ENCODE measurements at regions not wholly inside any gene's neighbourhood (a gene's known extent, or its start where the extent isn't known, plus 50 kb on each side); places are given as distances from the start of the nearest gene placed in this dataset.

GRCh38 chr16:66269617-66270332 lies 96.7 kb upstream of the CDH5 start:
- Histone ChIP-seq H3K27ac (no peak overlapping the region), H3K4me1 (replicated peaks in 1 of 2) (peaks cover 6 to 16% of the 10 kb centered on the region in 2 donors), H3K4me3 (peak overlapping the region in 1 of 5 donors; percentile 23)
- ATAC-seq (replicated peaks in 6 of 8): peak in 1 of 8 experiments; percentile 55
- in situ Hi-C loops (cut with MboI; ENCODE audit: low pct_unique_long_range_greater_than_20kb in 2 of 9, low sequenced_read_pairs in 9 of 9, unreplicated experiment in 9 of 9): no loop called here
- WGBS, 10 experiments: 0 to 100% (median 81%) methylated on average over 1 to 5 of the region's 14 CpGs; no CpG with 5 or more reads in 3 of the 10 experiments

GRCh38 chr16:66267292-66268014 lies 99.0 kb upstream of the CDH5 start:
- no peak for ATAC-seq (replicated peaks in 6 of 8)
- H3K4me1 ChIP-seq (replicated peaks in 1 of 2): peaks cover 0 to 10% of the 10 kb centered on the region in 2 donors
- H3K27ac ChIP-seq: no peak overlapping the region
- in situ Hi-C loops (cut with MboI; ENCODE audit: low pct_unique_long_range_greater_than_20kb in 2 of 9, low sequenced_read_pairs in 9 of 9, unreplicated experiment in 9 of 9): no loop called here
- WGBS, 10 experiments: 60 to 100% (median 82%) methylated on average over 1 to 4 of the region's 10 CpGs; no CpG with 5 or more reads in 1 of the 10 experiments
- no peak overlapping the region for H3K4me3 ChIP-seq

DNA sequence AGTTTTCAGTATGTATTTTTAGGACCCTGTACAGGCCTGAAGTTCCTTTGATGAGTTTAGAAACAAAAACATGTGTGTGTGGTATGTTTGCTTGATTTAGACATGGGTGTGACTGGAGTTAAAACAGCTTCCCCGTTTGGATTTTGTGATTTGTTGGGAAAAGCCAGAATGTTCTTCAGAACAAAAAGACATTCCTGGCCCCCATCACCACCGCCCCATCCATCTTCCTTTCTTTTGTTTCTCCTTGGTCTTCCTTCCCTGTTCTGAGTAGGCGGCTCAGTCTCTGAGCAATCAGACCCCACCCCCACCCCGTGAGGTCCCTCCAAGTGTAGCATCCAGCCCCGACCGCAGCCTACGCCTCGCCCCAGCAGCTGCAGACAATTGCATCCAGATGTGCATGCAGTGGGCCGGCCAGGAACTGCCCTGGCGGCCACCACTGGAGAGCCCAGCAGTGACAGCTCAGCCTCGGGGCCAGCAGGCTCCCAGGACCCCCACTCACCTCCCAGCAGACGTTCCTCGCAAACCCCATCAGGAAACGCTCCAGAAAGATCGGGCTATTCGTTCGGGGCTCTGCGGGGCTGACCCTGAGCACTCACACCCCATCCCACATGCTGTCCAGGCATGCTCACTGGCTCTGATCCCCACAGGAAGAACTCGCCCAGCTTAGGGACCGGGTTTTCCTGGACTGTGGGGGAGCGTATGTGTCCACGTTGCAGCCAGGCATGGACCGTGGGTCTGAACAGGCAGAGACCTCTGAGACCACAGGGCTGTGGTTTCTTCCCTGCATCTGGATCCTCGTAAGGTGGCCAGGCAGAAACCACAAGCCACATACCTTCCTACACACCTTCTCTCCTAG lies 99.8 kb upstream of the CDH5 start:
- no peak overlapping the region for H3K27ac ChIP-seq
- H3K4me3 ChIP-seq: no peak overlapping the region
- in situ Hi-C loops (cut with MboI; ENCODE audit: low pct_unique_long_range_greater_than_20kb in 2 of 9, low sequenced_read_pairs in 9 of 9, unreplicated experiment in 9 of 9): no loop called here
- ATAC-seq (replicated peaks in 6 of 8): peak; percentile 15 to 75 (median 46)
- peaks cover 0 to 10% of the 10 kb centered on the region in 2 donors for H3K4me1 ChIP-seq (replicated peaks in 1 of 2)
- WGBS, 10 experiments: 0 to 60% (median 0%) methylated on average over 1 to 6 of the region's 24 CpGs; no CpG with 5 or more reads in 3 of the 10 experiments

- WGBS, 10 experiments: 60 to 95% (median 80%) methylated on average over 1 to 8 of the region's 13 CpGs; no CpG with 5 or more reads in 1 of the 10 experiments
- ATAC-seq (replicated peaks in 6 of 8): no peak
- Histone ChIP-seq H3K27ac (no peak overlapping the region), H3K4me1 (replicated peaks in 1 of 2) (peaks cover 4 to 10% of the 10 kb centered on the region in 2 donors), H3K4me3 (no peak overlapping the region)
- in situ Hi-C loops (cut with MboI; ENCODE audit: low pct_unique_long_range_greater_than_20kb in 2 of 9, low sequenced_read_pairs in 9 of 9, unreplicated experiment in 9 of 9): no loop called here
Observed at GRCh38 chr16:66265556-66266141, 100.8 kb upstream of the CDH5 start.

DNA sequence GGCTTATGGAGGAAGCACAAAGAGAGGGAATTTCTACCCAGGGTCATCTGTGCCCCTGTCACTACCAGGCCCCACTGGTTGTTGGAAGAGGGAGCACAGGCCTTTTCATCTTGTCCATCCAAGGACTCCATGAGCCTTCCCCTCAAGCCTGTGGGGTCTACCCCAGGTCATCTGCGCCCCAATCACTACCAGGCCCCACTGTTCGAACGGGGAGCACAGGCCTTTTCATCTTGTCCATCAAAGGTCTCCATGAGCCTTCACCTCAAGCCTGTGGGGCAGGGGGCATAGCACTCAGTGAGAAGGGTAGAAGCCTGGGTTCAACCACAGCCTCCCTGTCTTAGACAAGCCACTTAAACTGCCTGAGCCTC lies 101.5 kb upstream of the CDH5 start:
- 40 to 83% methylated on average over 1 to 3 of the region's 3 CpGs; no CpG with 5 or more reads in 8 of the 10 experiments for WGBS, 10 experiments
- in situ Hi-C loops (cut with MboI; ENCODE audit: low pct_unique_long_range_greater_than_20kb in 2 of 9, low sequenced_read_pairs in 9 of 9, unreplicated experiment in 9 of 9): no loop called here
- no peak overlapping the region for H3K4me3 ChIP-seq
- ATAC-seq (replicated peaks in 6 of 8): no peak
- peaks cover 5 to 10% of the 10 kb centered on the region in 2 donors for H3K4me1 ChIP-seq (replicated peaks in 1 of 2)
- H3K27ac ChIP-seq: no peak overlapping the region

- in situ Hi-C loops (cut with MboI; ENCODE audit: low pct_unique_long_range_greater_than_20kb in 2 of 9, low sequenced_read_pairs in 9 of 9, unreplicated experiment in 9 of 9): no loop called here
- H3K4me1 ChIP-seq (replicated peaks in 1 of 2): peaks cover 5 to 10% of the 10 kb centered on the region in 2 donors
- H3K27ac ChIP-seq: no peak overlapping the region
- WGBS, 10 experiments: 20 to 100% (median 60%) methylated on average over 1 to 4 of the region's 17 CpGs; no CpG with 5 or more reads in 4 of the 10 experiments
- no peak overlapping the region for H3K4me3 ChIP-seq
- no peak for ATAC-seq (replicated peaks in 6 of 8)
Observed at GRCh38 chr16:66264311-66265047, 102.0 kb upstream of the CDH5 start.

DNA sequence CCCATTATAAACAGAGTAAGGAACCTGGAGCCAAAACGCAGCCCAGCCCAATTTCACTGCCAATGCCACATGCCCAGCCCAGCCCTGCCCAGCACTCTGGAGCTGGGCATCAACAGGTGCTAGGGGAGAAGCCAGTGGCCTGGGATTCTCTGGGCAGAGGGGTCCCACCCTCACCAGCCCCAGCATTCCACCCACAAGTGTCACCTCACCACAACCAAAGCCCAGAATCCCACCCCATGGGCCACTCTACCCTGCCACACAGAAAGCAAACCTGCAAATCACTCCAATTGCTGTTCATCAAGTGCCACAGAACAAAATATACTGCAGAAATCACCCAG lies 102.5 kb upstream of the CDH5 start:
- 80% methylated on average over 1 of the region's 1 CpG; no CpG with 5 or more reads in 9 of the 10 experiments for WGBS, 10 experiments
- Histone ChIP-seq H3K27ac (no peak overlapping the region), H3K4me1 (replicated peaks in 1 of 2) (peaks cover 5 to 10% of the 10 kb centered on the region in 2 donors), H3K4me3 (no peak overlapping the region)
- ATAC-seq (replicated peaks in 6 of 8): no peak
- in situ Hi-C loops (cut with MboI; ENCODE audit: low pct_unique_long_range_greater_than_20kb in 2 of 9, low sequenced_read_pairs in 9 of 9, unreplicated experiment in 9 of 9): no loop called here

DNA sequence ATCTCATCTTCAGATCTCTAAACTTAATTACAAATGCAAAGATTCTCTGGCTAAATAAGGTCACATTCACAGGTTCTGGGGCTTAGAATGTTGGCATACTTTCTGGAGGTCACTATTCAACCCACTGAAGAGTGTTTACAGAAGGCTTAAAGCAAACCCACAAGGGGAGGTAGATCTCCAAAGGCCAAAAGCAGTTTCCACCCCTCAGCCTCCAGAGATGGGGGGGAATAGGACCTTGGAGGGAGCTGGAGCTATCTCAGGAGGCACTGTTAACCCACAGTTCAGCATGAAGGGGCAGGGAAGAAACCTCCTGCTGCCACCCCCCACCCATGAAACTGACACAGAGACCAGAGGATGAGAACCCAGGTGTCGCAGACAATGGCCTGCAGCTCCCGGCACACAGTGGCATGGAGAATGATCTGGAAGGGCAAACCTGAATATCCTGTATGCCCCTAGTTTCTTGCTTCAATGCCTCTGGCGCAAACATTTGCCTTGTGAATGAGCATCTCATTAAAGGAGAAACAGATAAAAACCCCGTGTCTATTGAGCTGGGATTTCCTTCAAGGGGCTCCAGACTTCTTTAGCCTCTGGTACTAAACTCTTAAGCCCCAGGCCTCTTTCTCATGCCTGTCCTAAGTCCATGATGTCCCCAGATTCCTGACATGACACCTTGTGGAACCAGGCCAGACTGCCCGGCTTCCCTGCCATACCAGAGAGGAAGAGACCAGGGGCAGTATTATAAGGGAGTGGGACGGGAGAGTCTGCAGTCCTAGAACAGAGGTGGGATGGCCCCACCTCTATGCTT lies 103.1 kb upstream of the CDH5 start:
- H3K27ac ChIP-seq: no peak overlapping the region
- no peak for ATAC-seq (replicated peaks in 6 of 8)
- peaks cover 5 to 10% of the 10 kb centered on the region in 2 donors for H3K4me1 ChIP-seq (replicated peaks in 1 of 2)
- in situ Hi-C loops (cut with MboI; ENCODE audit: low pct_unique_long_range_greater_than_20kb in 2 of 9, low sequenced_read_pairs in 9 of 9, unreplicated experiment in 9 of 9): no loop called here
- WGBS, 10 experiments: 86 to 100% (median 94%) methylated on average over 1 to 5 of the region's 6 CpGs; no CpG with 5 or more reads in 4 of the 10 experiments
- H3K4me3 ChIP-seq: no peak overlapping the region

DNA sequence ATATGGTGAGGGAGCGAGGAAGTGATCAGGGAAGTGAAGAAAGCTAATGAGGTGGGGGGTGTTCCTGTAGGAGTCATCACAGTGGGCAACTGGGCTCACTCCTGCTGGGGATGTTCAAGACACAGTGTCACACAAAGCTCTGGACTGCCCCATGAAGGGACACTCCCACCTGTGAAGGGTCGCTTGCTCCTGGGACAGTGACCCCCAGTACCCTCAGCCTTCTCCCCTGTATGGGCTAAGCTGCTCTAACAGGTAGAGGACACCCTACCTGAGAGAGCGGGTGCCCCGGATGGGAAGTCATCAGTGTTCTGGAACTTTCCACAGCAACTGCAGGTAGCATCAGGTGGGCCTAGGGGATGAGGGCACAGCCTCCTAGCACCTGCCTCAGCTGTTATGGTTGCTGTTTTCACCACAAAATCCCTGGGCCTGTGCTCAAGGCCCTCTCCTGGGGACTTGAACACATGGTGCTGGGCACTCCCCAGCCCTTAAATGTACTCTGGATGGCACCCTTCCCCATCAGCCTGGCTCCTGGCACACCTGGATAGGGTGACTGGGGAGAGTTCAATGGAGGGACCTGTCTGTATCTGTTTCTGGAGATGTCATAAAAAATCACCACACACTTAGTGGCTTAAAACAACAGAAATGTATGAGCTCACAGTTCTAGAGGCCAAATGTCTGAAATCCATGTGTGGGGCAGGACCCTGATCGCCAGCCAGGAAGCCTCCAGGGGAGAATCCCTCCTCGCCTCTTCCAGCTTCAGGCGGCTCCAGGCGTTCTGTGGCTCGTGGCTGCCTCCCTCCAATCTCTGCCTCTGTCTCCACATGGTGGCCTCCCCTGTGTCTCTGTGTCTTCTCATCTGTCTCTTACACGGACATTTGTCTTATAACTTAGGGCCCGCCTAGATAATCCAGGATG lies 104.0 kb upstream of the CDH5 start:
- in situ Hi-C loops (cut with MboI; ENCODE audit: low pct_unique_long_range_greater_than_20kb in 2 of 9, low sequenced_read_pairs in 9 of 9, unreplicated experiment in 9 of 9): no loop called here
- no peak overlapping the region for H3K4me3 ChIP-seq
- peak in 4 of 8 experiments; percentile 14 to 75 (median 66) for ATAC-seq (replicated peaks in 6 of 8)
- H3K27ac ChIP-seq: no peak overlapping the region
- peaks cover 5 to 10% of the 10 kb centered on the region in 2 donors for H3K4me1 ChIP-seq (replicated peaks in 1 of 2)
- WGBS, 10 experiments: 0 to 100% (median 53%) methylated on average over 1 to 8 of the region's 11 CpGs; no CpG with 5 or more reads in 2 of the 10 experiments

DNA sequence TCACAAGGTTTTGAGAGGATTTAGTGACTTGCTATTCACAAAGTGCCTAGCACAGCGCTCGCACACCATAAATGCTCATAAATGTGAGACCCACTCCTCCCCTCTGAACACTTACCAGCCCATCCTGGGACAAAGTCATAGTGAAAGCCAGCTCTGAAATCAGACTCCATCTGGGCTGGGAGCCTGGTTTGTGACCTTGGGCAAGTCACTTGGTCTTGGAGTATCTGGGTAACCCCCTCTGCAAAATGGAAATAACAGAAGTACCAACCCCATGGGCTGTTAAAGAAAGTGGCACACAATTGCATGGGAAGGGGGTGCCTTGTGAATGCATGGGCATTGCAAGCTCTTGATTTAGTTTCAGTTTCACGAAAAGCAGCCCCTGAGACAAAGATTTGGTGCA lies 104.7 kb upstream of the CDH5 start:
- ATAC-seq (replicated peaks in 6 of 8): no peak
- WGBS, 10 experiments: 80 to 92% (median 88%) methylated on average over 1 to 3 of the region's 3 CpGs; no CpG with 5 or more reads in 5 of the 10 experiments
- H3K27ac ChIP-seq: no peak overlapping the region
- in situ Hi-C loops (cut with MboI; ENCODE audit: low pct_unique_long_range_greater_than_20kb in 2 of 9, low sequenced_read_pairs in 9 of 9, unreplicated experiment in 9 of 9): no loop called here
- peaks cover 5 to 8% of the 10 kb centered on the region in 2 donors for H3K4me1 ChIP-seq (replicated peaks in 1 of 2)
- H3K4me3 ChIP-seq: no peak overlapping the region
